B cell (primary cell): ENCODE measurements at regions not wholly inside any gene's neighbourhood (a gene's known extent, or its start where the extent isn't known, plus 50 kb on each side); places are given as distances from the start of the nearest gene placed in this dataset.

ENCODE experiments used
- ATAC-seq: fragments of 200-7000 bp; cut with Tn5 transposase; one replicate; pipeline ENCODE4 v1.10.0; 2021; ENCODE audit warnings: low read depth, mild to moderate bottlenecking, moderate number of reproducible peaks, moderate library complexity
- CTCF ChIA-PET: fragments of 350-600 bp; sonication (Branson Sonifier 250); formaldehyde crosslinking; loops from one replicate; lab custom pipeline; 2021; ENCODE audit warnings: antibody characterized with exemption, inconsistent platforms; lab: Charles Lee
- POLR2A ChIA-PET: fragments of 350-600 bp; sonication (Branson Sonifier 250); formaldehyde crosslinking; loops from one replicate; lab custom pipeline; 2021; ENCODE audit warnings: antibody characterized with exemption; lab: Charles Lee
- DNase-seq: peaks from one replicate; pipeline ENCODE4 v3.0.0; 2013
- H2AFZ ChIP-seq: 2 replicates; pipeline ENCODE4 v1.6.1; 2012; ENCODE audit warnings: mild to moderate bottlenecking, low read depth, low read length; ENCODE audit not compliant: insufficient read depth, poor library complexity, severe bottlenecking
- H3K27ac ChIP-seq, 2 donors: 1 replicate in 1 of 2; 2 replicates in 1 of 2; pipeline ENCODE4 v1.5.1; 2012 to 2013; ENCODE audit warnings: low read length in 2 of 2, mild to moderate bottlenecking in 2 of 2, moderate library complexity in 1 of 2
- H3K27me3 ChIP-seq, 4 experiments: fragments of 200-600 bp in 1 of 4; sonication (generic) in 1 of 4; replicated peaks in 1 of 4; 1 replicate in 2 of 4; 2 replicates in 2 of 4; pipeline versions ENCODE4 v1.6.1 to v1.7.0; 2013 to 2016; ENCODE audit warnings: low read length in 3 of 4, mild to moderate bottlenecking in 2 of 4, mixed read lengths in 1 of 4, moderate library complexity in 1 of 4; ENCODE audit not compliant: insufficient read depth in 4 of 4, control insufficient read depth in 3 of 4; ENCODE audit errors: control extremely low read depth in 1 of 4
- H3K36me3 ChIP-seq, 2 experiments: replicated peaks in 1 of 2; 1 replicate in 1 of 2; 2 replicates in 1 of 2; pipeline versions ENCODE4 v1.6.1 to v1.7.1; 2013; ENCODE audit warnings: low read length in 1 of 2; ENCODE audit not compliant: insufficient read depth in 2 of 2, control insufficient read depth in 1 of 2; ENCODE audit errors: control extremely low read depth in 1 of 2, extremely low read depth in 1 of 2
- H3K4me1 ChIP-seq, 2 donors: fragments of 200-600 bp in 1 of 2; sonication (generic) in 1 of 2; 1 replicate in 1 of 2; 2 replicates in 1 of 2; pipeline versions ENCODE4 v1.5.1 to v1.6.1; 2013 to 2017; ENCODE audit warnings: low read length in 2 of 2; ENCODE audit not compliant: control insufficient read depth in 2 of 2, insufficient read depth in 2 of 2
- H3K4me2 ChIP-seq: replicated peaks from 2 replicates; pipeline ENCODE3; 2012; ENCODE audit warnings: mild to moderate bottlenecking, low read depth, low read length; ENCODE audit not compliant: poor library complexity, severe bottlenecking
- H3K4me3 ChIP-seq, 5 experiments: fragments of 200-600 bp in 1 of 5; sonication (generic) in 1 of 5; 1 replicate in 3 of 5; 2 replicates in 2 of 5; pipeline versions ENCODE4 v1.5.1 to v1.7.0; 2011 to 2016; ENCODE audit warnings: low read length in 4 of 5, mild to moderate bottlenecking in 4 of 5, low read depth in 2 of 5, control low read depth in 1 of 5, moderate library complexity in 1 of 5; ENCODE audit not compliant: insufficient read depth in 1 of 5; ENCODE audit errors: control extremely low read depth in 1 of 5, extremely low read depth in 1 of 5
- H3K79me2 ChIP-seq: fragments of 200-600 bp; sonication (generic); one replicate; pipeline ENCODE4 v1.6.0; 2016; ENCODE audit warnings: low read length; ENCODE audit not compliant: control insufficient read depth, insufficient read depth
- H3K9ac ChIP-seq: fragments of 200-600 bp; sonication (generic); 2 replicates; pipeline ENCODE4 v1.6.1; 2017; ENCODE audit warnings: mild to moderate bottlenecking, low read length, moderate library complexity
- H3K9me3 ChIP-seq, 3 donors: one replicate each; pipeline versions ENCODE4 v1.6.1 to v1.7.1; 2013; ENCODE audit warnings: low read length in 2 of 3; ENCODE audit not compliant: control insufficient read depth in 2 of 3, insufficient read depth in 1 of 3; ENCODE audit errors: control extremely low read depth in 1 of 3
- H4K20me1 ChIP-seq: 2 replicates; pipeline ENCODE4 v1.6.0; 2012; ENCODE audit warnings: mild to moderate bottlenecking, low read length; ENCODE audit not compliant: insufficient read depth, control insufficient read depth, poor library complexity, severe bottlenecking
- H3K27ac Mint-ChIP-seq: one replicate; pipeline ENCODE4 v1.8.0; 2021; ENCODE audit warnings: mixed read lengths
- H3K27me3 Mint-ChIP-seq: one replicate; pipeline ENCODE4 v1.8.0; 2021; ENCODE audit warnings: mixed read lengths
- H3K4me1 Mint-ChIP-seq: one replicate; pipeline ENCODE4 v1.8.0; 2021; ENCODE audit warnings: mixed read lengths
- H3K4me3 Mint-ChIP-seq: one replicate; pipeline ENCODE4 v1.8.0; 2021; ENCODE audit warnings: mixed read lengths
- H3K9me3 Mint-ChIP-seq: one replicate; pipeline ENCODE4 v1.8.0; 2022; ENCODE audit warnings: mixed read lengths; ENCODE audit not compliant: insufficient read depth
- CTCF ChIP-seq: fragments of 200-600 bp; IDR thresholded peaks from one replicate; pipeline ENCODE4 v1.8.0; 2022; ENCODE audit warnings: antibody characterized with exemption, mild to moderate bottlenecking
- EZH2 ChIP-seq: IDR thresholded peaks from 2 replicates; pipeline ENCODE4 v1.6.1; 2012; ENCODE audit warnings: borderline replicate concordance, low read depth, mild to moderate bottlenecking, moderate library complexity, low read length; ENCODE audit not compliant: insufficient read depth, poor library complexity, severe bottlenecking
- WGBS: methylation state at CpG from one replicate; pipeline ENCODE4 v1.1.5; 2013; ENCODE audit warnings: missing lambda C conversion rate; ENCODE audit not compliant: insufficient coverage; 5-methylcytosine and 5-hydroxymethylcytosine counted together
- intact Hi-C: fragments of 100-400 bp; cut with micrococcal nuclease; formaldehyde crosslinking; loops from one replicate; pipeline ENCODE4 v1.10.0; 2022

GRCh38 chr5:111676926-111677415 lies 80.0 kb downstream of the NREP start:
- Histone ChIP-seq H3K4me3 (no peak overlapping the region), H3K4me2 (no peak overlapping the region), H3K27ac (no peak overlapping the region), H3K9ac (no peak overlapping the region), H4K20me1 (no peaks in the 10 kb centered on the region), H3K36me3 (no peaks in the 10 kb centered on the region), H2AFZ (no peak overlapping the region), H3K4me1 (no peaks in the 10 kb centered on the region), H3K27me3 (no peaks in the 10 kb centered on the region), H3K9me3 (no peaks in the 10 kb centered on the region), H3K79me2 (no peaks in the 10 kb centered on the region)
- Mint-ChIP-seq H3K4me1 (no peaks in the 10 kb centered on the region), H3K27me3 (peaks cover 9% of the 10 kb centered on the region), H3K9me3 (peaks cover 2% of the 10 kb centered on the region), H3K4me3 (no peak overlapping the region), H3K27ac (no peak overlapping the region)
- ATAC-seq, result no peak
- CTCF ChIA-PET, result no interaction called here
- no peak for DNase-seq
- WGBS, result 94% methylated on average over 2 of the region's 3 CpGs
- intact Hi-C loops, result no loop called here
- POLR2A ChIA-PET, result no interaction called here
- TF ChIP-seq EZH2 (no peak), CTCF (no peak)

GRCh38 chr5:111676466-111676865 lies 80.5 kb downstream of the NREP start:
- Histone ChIP-seq H3K9ac (no peak overlapping the region), H3K4me1 (no peaks in the 10 kb centered on the region), H3K27ac (no peak overlapping the region), H3K79me2 (no peaks in the 10 kb centered on the region), H3K4me3 (no peak overlapping the region), H3K27me3 (no peaks in the 10 kb centered on the region), H2AFZ (no peak overlapping the region), H3K9me3 (no peaks in the 10 kb centered on the region), H3K4me2 (no peak overlapping the region), H4K20me1 (no peaks in the 10 kb centered on the region), H3K36me3 (no peaks in the 10 kb centered on the region)
- no peak overlapping the region for H3K27ac Mint-ChIP-seq
- TF ChIP-seq EZH2, result no peak
- no peak for TF ChIP-seq CTCF
- ChIA-PET CTCF (no interaction called here), POLR2A (no interaction called here)
- peaks cover 2% of the 10 kb centered on the region for H3K9me3 Mint-ChIP-seq
- H3K27me3 Mint-ChIP-seq, result peaks cover 9% of the 10 kb centered on the region
- ATAC-seq (no peak), DNase-seq (no peak)
- WGBS, result no CpG with 5 or more reads among the region's 1 CpG
- no peak overlapping the region for H3K4me3 Mint-ChIP-seq
- no peaks in the 10 kb centered on the region for H3K4me1 Mint-ChIP-seq
- intact Hi-C loops, result no loop called here
